ENCODE measurements at regions not wholly inside any gene's neighbourhood (a gene's known extent, or its start where the extent isn't known, plus 50 kb on each side); places are given as distances from the start of the nearest gene placed in this dataset.

GRCh38 chr4:179976777-179977176, 2266.4 kb upstream of the TENM3 start:
- Histone ChIP-seq H3K4me3 (replicated peaks in 1 of 3; ENCODE audit: insufficient read depth in 1 of 3, low read depth in 2 of 3, low read length in 3 of 3) (no peak overlapping the region), H3K9ac (ENCODE audit: insufficient read depth, low read depth, low read length) (no peak overlapping the region), H2AFZ (ENCODE audit: low read length) (no peak overlapping the region), H3K9me3 (ENCODE audit: low read length) (no peaks in the 10 kb centered on the region), H3K4me2 (ENCODE audit: low read depth, low read length) (no peak overlapping the region), H3K27ac (ENCODE audit: extremely low read length, insufficient read depth, low read length) (no peak overlapping the region), H4K20me1 (ENCODE audit: insufficient read depth, low read length) (no peaks in the 10 kb centered on the region), H3K79me2 (ENCODE audit: insufficient read depth, low read length) (no peaks in the 10 kb centered on the region), H3K36me3 (replicated peaks in 1 of 2; ENCODE audit: control insufficient read depth in 1 of 2, insufficient read depth in 2 of 2, low read length in 2 of 2) (no peaks in the 10 kb centered on the region), H3K27me3 (ENCODE audit: control insufficient read depth in 1 of 2, insufficient read depth in 2 of 2, low read length in 2 of 2) (no peaks in the 10 kb centered on the region), H3K4me1 (ENCODE audit: insufficient read depth, low read length) (no peaks in the 10 kb centered on the region)
- CTCF ChIA-PET (ENCODE audit: low intra/inter-chr PET ratio, low total read pairs): no interaction called here
- POLR2A ChIA-PET: no interaction called here
- WGBS (ENCODE audit: low lambda C conversion rate): 30% methylated on average over 7 of the region's 7 CpGs
- ATAC-seq (no peak), FAIRE-seq (no peak), DNase-seq (ENCODE audit: low spot score) (no peak)
- BruUV-seq (replicated peaks): no TSS peak
- in situ Hi-C loops (cut with HindIII; ENCODE audit: extremely low pct_ligation_motif_present, low pct_unique_long_range_greater_than_20kb): no loop called here
- intact Hi-C loops (cut with micrococcal nuclease; ENCODE audit: unreplicated experiment): no loop called here
- TF ChIP-seq MZF1 (CRISPR knock-in tag; IDR thresholded peaks at IDR 0.05; ENCODE audit: borderline replicate concordance) (no peak), ZBTB7B (CRISPR knock-in tag; IDR thresholded peaks at IDR 0.05) (no peak), ZNF615 (CRISPR knock-in tag; IDR thresholded peaks at IDR 0.05; ENCODE audit: borderline replicate concordance) (no peak), SNAPC5 (CRISPR knock-in tag; IDR thresholded peaks at IDR 0.05; ENCODE audit: borderline replicate concordance) (no peak), SMARCE1 (IDR thresholded peaks at IDR 0.05; ENCODE audit: borderline replicate concordance) (no peak), ZNF414 (CRISPR knock-in tag; IDR thresholded peaks at IDR 0.05) (no peak), ZNF691 (CRISPR knock-in tag; IDR thresholded peaks at IDR 0.05; ENCODE audit: borderline replicate concordance, low read depth) (no peak), RFXANK (CRISPR knock-in tag; IDR thresholded peaks at IDR 0.05) (no peak), RFX1 (IDR thresholded peaks at IDR 0.05) (no peak), IKZF4 (CRISPR knock-in tag; IDR thresholded peaks at IDR 0.05; ENCODE audit: borderline replicate concordance, low read depth, not compliant biosample characterization) (no peak), HHEX (CRISPR knock-in tag; IDR thresholded peaks at IDR 0.05) (no peak)

Data from HepG2 (cell line).